ENCODE measurements at regions not wholly inside any gene's neighbourhood (a gene's known extent, or its start where the extent isn't known, plus 50 kb on each side); places are given as distances from the start of the nearest gene placed in this dataset.

- no peaks in the 10 kb centered on the region for H3K36me3 Mint-ChIP-seq (ENCODE audit: low read depth)
- no peaks in the 10 kb centered on the region for H3K4me1 Mint-ChIP-seq (ENCODE audit: low read depth)
- no peak overlapping the region for H3K27ac Mint-ChIP-seq (ENCODE audit: unreplicated experiment)
- no peak overlapping the region for H3K4me3 Mint-ChIP-seq (ENCODE audit: unreplicated experiment)
- no peaks in the 10 kb centered on the region for H3K9me3 Mint-ChIP-seq (ENCODE audit: low read depth)
- peaks cover 4% of the 10 kb centered on the region for H3K27me3 Mint-ChIP-seq (ENCODE audit: low read depth)
- no peak for TF ChIP-seq CTCF (IDR thresholded peaks at IDR 0.05)
- DNase-seq (ENCODE audit: low spot score) = no peak
These were observed 407.9 kb downstream of the PLA2G4A start for GRCh38 chr1:187236676-187237075.

- no peak overlapping the region for H3K27ac Mint-ChIP-seq (ENCODE audit: unreplicated experiment)
- H3K9me3 Mint-ChIP-seq (ENCODE audit: low read depth) = no peaks in the 10 kb centered on the region
- DNase-seq (ENCODE audit: low spot score) = no peak
- H3K36me3 Mint-ChIP-seq (ENCODE audit: low read depth) = no peaks in the 10 kb centered on the region
- no peaks in the 10 kb centered on the region for H3K4me1 Mint-ChIP-seq (ENCODE audit: low read depth)
- H3K4me3 Mint-ChIP-seq (ENCODE audit: unreplicated experiment) = no peak overlapping the region
- peaks cover 4% of the 10 kb centered on the region for H3K27me3 Mint-ChIP-seq (ENCODE audit: low read depth)
- no peak for TF ChIP-seq CTCF (IDR thresholded peaks at IDR 0.05)
These were observed 408.8 kb downstream of the PLA2G4A start for GRCh38 chr1:187237542-187237941.

GRCh38 chr1:187241971-187242370 lies 413.2 kb downstream of the PLA2G4A start:
- DNase-seq (ENCODE audit: low spot score) = no peak
- H3K9me3 Mint-ChIP-seq (ENCODE audit: low read depth) = peaks cover 4% of the 10 kb centered on the region
- no peaks in the 10 kb centered on the region for H3K4me1 Mint-ChIP-seq (ENCODE audit: low read depth)
- no peak overlapping the region for H3K4me3 Mint-ChIP-seq (ENCODE audit: unreplicated experiment)
- no peaks in the 10 kb centered on the region for H3K36me3 Mint-ChIP-seq (ENCODE audit: low read depth)
- H3K27ac Mint-ChIP-seq (ENCODE audit: unreplicated experiment) = no peak overlapping the region
- peaks cover 4% of the 10 kb centered on the region for H3K27me3 Mint-ChIP-seq (ENCODE audit: low read depth)
- no peak for TF ChIP-seq CTCF (IDR thresholded peaks at IDR 0.05)

- Mint-ChIP-seq H3K4me3 (ENCODE audit: unreplicated experiment) (no peak overlapping the region), H3K27ac (ENCODE audit: unreplicated experiment) (no peak overlapping the region), H3K36me3 (ENCODE audit: low read depth) (no peaks in the 10 kb centered on the region), H3K9me3 (ENCODE audit: low read depth) (peaks cover 9% of the 10 kb centered on the region), H3K4me1 (ENCODE audit: low read depth) (no peaks in the 10 kb centered on the region), H3K27me3 (ENCODE audit: low read depth) (peaks cover 4% of the 10 kb centered on the region)
- DNase-seq (ENCODE audit: low spot score) = no peak
- TF ChIP-seq CTCF (IDR thresholded peaks at IDR 0.05) = no peak
These were observed 415.9 kb downstream of the PLA2G4A start for GRCh38 chr1:187244623-187245022.

- no peak for DNase-seq (ENCODE audit: low spot score)
- Mint-ChIP-seq H3K27ac (ENCODE audit: unreplicated experiment) (no peak overlapping the region), H3K36me3 (ENCODE audit: low read depth) (no peaks in the 10 kb centered on the region), H3K4me3 (ENCODE audit: unreplicated experiment) (no peak overlapping the region), H3K9me3 (ENCODE audit: low read depth) (peaks cover 9% of the 10 kb centered on the region), H3K27me3 (ENCODE audit: low read depth) (peaks cover 4% of the 10 kb centered on the region), H3K4me1 (ENCODE audit: low read depth) (no peaks in the 10 kb centered on the region)
- no peak for TF ChIP-seq CTCF (IDR thresholded peaks at IDR 0.05)
These were observed 416.5 kb downstream of the PLA2G4A start for GRCh38 chr1:187245201-187245600.

Data from chondrocyte (in vitro differentiated cells).